CD4-positive, alpha-beta memory T cell (primary cell): ENCODE measurements at regions not wholly inside any gene's neighbourhood (a gene's known extent, or its start where the extent isn't known, plus 50 kb on each side); places are given as distances from the start of the nearest gene placed in this dataset.
A peak's percentile ranks its signal among the peaks of the same experiment; 100 is the strongest.

Experiments
- CTCF ChIA-PET: fragments of 350-600 bp; sonication (Branson Sonifier 250); formaldehyde crosslinking; loops from one replicate; lab custom pipeline; 2021; ENCODE audit warnings: inconsistent platforms; ENCODE audit not compliant: partially characterized antibody; lab: Charles Lee
- POLR2A ChIA-PET: fragments of 350-600 bp; sonication (Branson Sonifier 250); formaldehyde crosslinking; loops from one replicate; lab custom pipeline; 2021; ENCODE audit not compliant: partially characterized antibody; lab: Charles Lee
- DNase-seq, 5 donors: peaks; one replicate each; pipeline versions ENCODE4 v3.0.0 to v3.0.0-alpha.2; 2020 to 2022; ENCODE audit warnings: mixed read lengths in 1 of 5
- H3K27ac ChIP-seq: one replicate; pipeline ENCODE4 v1.7.0; 2013; ENCODE audit warnings: low read depth, low read length
- H3K27me3 ChIP-seq: 2 replicates; pipeline ENCODE4 v1.7.0; 2013; ENCODE audit warnings: mild to moderate bottlenecking, low read length, moderate library complexity; ENCODE audit not compliant: insufficient read depth
- H3K36me3 ChIP-seq: 2 replicates; pipeline ENCODE4 v1.7.0; 2013; ENCODE audit warnings: mild to moderate bottlenecking, low read length, moderate library complexity; ENCODE audit not compliant: insufficient read depth
- H3K4me1 ChIP-seq: 2 replicates; pipeline ENCODE4 v1.7.0; 2013; ENCODE audit warnings: mild to moderate bottlenecking, low read length, moderate library complexity; ENCODE audit not compliant: insufficient read depth
- H3K4me3 ChIP-seq, 2 donors: one replicate each; pipeline ENCODE4 v1.7.0; 2013; ENCODE audit warnings: low read length in 2 of 2, mild to moderate bottlenecking in 1 of 2
- H3K9me3 ChIP-seq, 2 donors: one replicate each; pipeline ENCODE4 v1.7.0; 2013; ENCODE audit warnings: low read length in 2 of 2, control low read depth in 1 of 2; ENCODE audit not compliant: control insufficient read depth in 1 of 2
- H3K27ac Mint-ChIP-seq, 7 donors: one replicate each; pipeline ENCODE4 v1.8.0; 2020 to 2021; ENCODE audit warnings: mixed read lengths in 7 of 7, mild to moderate bottlenecking in 6 of 7, inconsistent platforms in 3 of 7, moderate library complexity in 3 of 7
- H3K27me3 Mint-ChIP-seq, 2 donors: one replicate each; pipeline ENCODE4 v1.8.0; 2020 to 2021; ENCODE audit warnings: mixed read lengths in 2 of 2
- H3K36me3 Mint-ChIP-seq, 2 donors: one replicate each; pipeline ENCODE4 v1.8.0; 2020 to 2021; ENCODE audit warnings: mixed read lengths in 2 of 2, inconsistent platforms in 1 of 2, mild to moderate bottlenecking in 1 of 2
- H3K4me1 Mint-ChIP-seq, 4 donors: one replicate each; pipeline ENCODE4 v1.8.0; 2020 to 2021; ENCODE audit warnings: mixed read lengths in 4 of 4, mild to moderate bottlenecking in 1 of 4
- H3K4me3 Mint-ChIP-seq, 8 donors: one replicate each; pipeline ENCODE4 v1.8.0; 2020 to 2021; ENCODE audit warnings: mixed read lengths in 8 of 8, mild to moderate bottlenecking in 7 of 8, moderate library complexity in 6 of 8, inconsistent platforms in 3 of 8
- H3K9me3 Mint-ChIP-seq, 8 donors: one replicate each; pipeline ENCODE4 v1.8.0; 2020 to 2021; ENCODE audit warnings: mixed read lengths in 8 of 8, mild to moderate bottlenecking in 5 of 8, inconsistent platforms in 3 of 8, moderate library complexity in 1 of 8
- intact Hi-C: fragments of 100-400 bp; cut with micrococcal nuclease; formaldehyde crosslinking; loops from one replicate; pipeline ENCODE4 v1.15.1; 2023

DNA sequence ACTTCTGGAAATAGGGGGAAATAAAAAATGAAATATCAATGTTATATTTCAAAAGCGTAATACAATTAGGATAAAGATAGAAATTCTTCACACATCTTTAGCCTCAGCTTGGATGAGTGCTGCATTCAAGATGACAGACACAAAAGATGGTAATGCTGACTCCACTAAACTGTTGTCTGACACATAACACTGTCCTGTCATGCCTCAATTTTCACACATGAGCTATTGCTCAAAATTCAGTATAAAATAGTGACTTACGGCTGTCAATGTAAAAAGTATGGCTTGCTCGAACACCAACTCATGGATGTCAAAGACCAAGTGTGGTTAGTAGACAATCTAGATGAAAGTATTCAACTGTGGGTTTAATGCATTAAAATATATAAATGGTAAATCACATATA, 94.5 kb downstream of the KLF12 start:
- no peak for DNase-seq
- peak overlapping the region in 1 of 7 donors; percentile 5 for H3K27ac Mint-ChIP-seq
- peaks cover 0 to 2% (median 0%) of the 10 kb centered on the region in 8 donors for H3K9me3 Mint-ChIP-seq
- H3K36me3 Mint-ChIP-seq, result peaks cover 14 to 20% of the 10 kb centered on the region in 2 donors
- ChIA-PET POLR2A (interaction anchor here (1.2 to 1.9 kb wide), 2 partner anchors 10 to 93 kb away, joined by 3 to 5 read pairs; no protein-coding TSS in a partner anchor), CTCF (interaction anchor here (0.9 to 1.2 kb wide), 2 partner anchors 12 to 248 kb away, joined by 3 read pairs; no protein-coding TSS in a partner anchor)
- intact Hi-C loops, result no loop called here
- Histone ChIP-seq H3K36me3 (no peaks in the 10 kb centered on the region), H3K4me1 (peaks cover 75% of the 10 kb centered on the region), H3K4me3 (no peak overlapping the region), H3K27ac (no peak overlapping the region), H3K9me3 (no peaks in the 10 kb centered on the region), H3K27me3 (no peaks in the 10 kb centered on the region)
- no peaks in the 10 kb centered on the region for H3K27me3 Mint-ChIP-seq
- H3K4me3 Mint-ChIP-seq, result no peak overlapping the region
- peaks cover 59 to 90% (median 77%) of the 10 kb centered on the region in 4 donors for H3K4me1 Mint-ChIP-seq

DNA sequence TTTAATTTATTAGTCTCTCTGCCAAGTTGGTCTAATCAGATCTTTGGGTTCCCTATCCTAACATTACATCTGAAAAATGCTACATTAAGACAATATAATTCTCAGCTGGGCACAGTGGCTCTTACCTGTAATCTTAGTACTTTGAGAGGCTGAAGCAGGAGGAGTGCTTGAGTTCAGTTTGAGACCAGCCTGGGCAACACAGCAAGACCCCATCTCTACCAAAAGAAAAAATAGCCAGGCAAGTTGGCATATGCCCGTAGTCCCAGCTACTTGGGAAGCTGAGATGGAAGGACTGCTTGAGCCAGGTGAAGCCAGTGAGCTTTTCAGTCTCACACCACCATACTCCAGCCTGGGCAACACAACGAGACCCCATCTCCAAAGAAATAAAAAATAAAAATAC, 95.0 kb downstream of the KLF12 start:
- intact Hi-C loops, result no loop called here
- H3K27ac Mint-ChIP-seq, result no peak overlapping the region
- H3K4me3 Mint-ChIP-seq, result peak overlapping the region in 1 of 8 donors; percentile 5

DNA sequence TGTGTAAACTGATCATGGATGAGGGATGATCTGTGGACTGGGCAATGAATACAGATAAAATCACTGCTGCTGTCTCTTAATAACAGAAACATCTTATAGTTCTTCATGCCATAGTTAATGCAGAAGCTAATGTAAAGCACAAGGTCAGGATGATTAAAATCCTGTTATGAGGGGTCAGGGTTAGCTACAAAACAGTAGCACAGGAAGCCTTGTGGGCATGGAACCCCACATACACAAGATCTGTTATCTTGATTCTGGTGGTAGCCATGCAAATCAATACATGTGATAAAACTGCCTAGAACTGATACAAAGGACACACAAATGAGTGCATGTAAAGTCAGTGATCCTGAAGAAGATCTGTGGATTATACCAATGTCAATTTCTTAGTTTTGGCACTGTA, 96.4 kb downstream of the KLF12 start:
- H3K4me3 Mint-ChIP-seq, result peak overlapping the region in 6 of 8 donors; percentile 3 to 81 (median 22)
- Histone ChIP-seq H3K27me3 (no peaks in the 10 kb centered on the region), H3K36me3 (no peaks in the 10 kb centered on the region), H3K4me1 (peaks cover 58% of the 10 kb centered on the region), H3K9me3 (no peaks in the 10 kb centered on the region), H3K27ac (no peak overlapping the region), H3K4me3 (no peak overlapping the region)
- H3K36me3 Mint-ChIP-seq, result peaks cover 7 to 20% of the 10 kb centered on the region in 2 donors
- ChIA-PET POLR2A (interaction anchor here (0.9 kb wide), 1 partner anchor 11 kb away, joined by 4 read pairs; no protein-coding TSS in a partner anchor), CTCF (interaction anchor here (1.2 to 2.2 kb wide), 3 partner anchors 10 to 249 kb away, joined by 3 to 6 read pairs (median 4); no protein-coding TSS in a partner anchor)
- H3K9me3 Mint-ChIP-seq, result no peaks in the 10 kb centered on the region
- intact Hi-C loops, result no loop called here
- DNase-seq, result no peak
- peak overlapping the region; percentile 3 to 38 (median 31) for H3K27ac Mint-ChIP-seq
- no peaks in the 10 kb centered on the region for H3K27me3 Mint-ChIP-seq
- H3K4me1 Mint-ChIP-seq, result peaks cover 46 to 75% (median 65%) of the 10 kb centered on the region in 4 donors

More for the DNA sequence above, 95.0 kb downstream of the KLF12 start:
- Histone ChIP-seq H3K4me3 (no peak overlapping the region), H3K27me3 (no peaks in the 10 kb centered on the region), H3K27ac (no peak overlapping the region), H3K36me3 (no peaks in the 10 kb centered on the region), H3K4me1 (peaks cover 72% of the 10 kb centered on the region), H3K9me3 (no peaks in the 10 kb centered on the region)
- no peaks in the 10 kb centered on the region for H3K27me3 Mint-ChIP-seq
- POLR2A ChIA-PET, result interaction anchor here (1.2 to 1.9 kb wide), 3 partner anchors 10 to 94 kb away, joined by 3 to 5 read pairs (median 4); no protein-coding TSS in a partner anchor
- no peak for DNase-seq
- peaks cover 11 to 20% of the 10 kb centered on the region in 2 donors for H3K36me3 Mint-ChIP-seq
- CTCF ChIA-PET, result interaction anchor here (0.9 to 2.2 kb wide), 3 partner anchors 12 to 248 kb away, joined by 3 to 6 read pairs (median 4); no protein-coding TSS in a partner anchor
- peaks cover 57 to 89% (median 74%) of the 10 kb centered on the region in 4 donors for H3K4me1 Mint-ChIP-seq
- H3K9me3 Mint-ChIP-seq, result no peaks in the 10 kb centered on the region

DNA sequence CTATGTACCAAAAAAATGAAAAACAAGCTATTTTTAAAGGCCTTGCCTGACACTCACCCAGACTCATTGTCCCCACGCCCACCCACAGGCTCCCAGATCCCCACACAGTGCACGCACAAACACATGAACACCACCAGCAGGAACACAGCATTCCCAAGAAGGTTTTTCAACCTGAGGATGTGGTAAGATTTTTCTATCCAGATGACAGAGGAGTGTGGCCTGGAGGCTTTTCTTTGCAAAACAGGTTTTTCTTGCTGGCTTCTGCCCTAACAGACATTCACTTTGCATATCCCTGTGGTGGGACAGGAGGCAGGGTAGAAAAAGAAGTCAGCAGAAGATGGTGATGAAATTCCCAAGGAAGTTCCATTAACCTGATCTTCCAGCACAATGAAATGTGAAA, 97.8 kb downstream of the KLF12 start:
- CTCF ChIA-PET, result interaction anchor here (1.1 to 1.7 kb wide), 2 partner anchors 89 to 94 kb away, joined by 3 read pairs; no protein-coding TSS in a partner anchor
- peaks cover 43 to 74% (median 63%) of the 10 kb centered on the region in 4 donors for H3K4me1 Mint-ChIP-seq
- no peak overlapping the region for H3K27ac ChIP-seq

DNA sequence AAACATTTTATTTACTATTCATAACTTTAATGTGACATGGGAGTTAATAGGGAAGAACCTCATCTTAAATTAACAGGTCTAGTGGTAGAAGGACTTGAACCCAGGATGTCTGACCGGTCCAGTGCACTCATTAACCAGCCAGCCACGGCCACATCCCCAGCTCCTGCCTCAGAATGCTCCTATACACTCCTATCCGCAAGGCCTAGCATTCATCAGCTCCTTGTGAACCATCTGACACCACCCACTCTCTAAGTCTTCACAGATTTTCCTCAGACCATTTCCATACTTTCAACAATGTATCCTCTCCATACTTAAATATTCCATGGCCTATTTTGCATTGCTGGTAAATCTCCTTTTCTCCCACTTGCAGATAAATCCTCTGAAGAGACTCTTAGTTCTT, 98.3 kb downstream of the KLF12 start:
- peaks cover 11 to 22% of the 10 kb centered on the region in 2 donors for H3K36me3 Mint-ChIP-seq
- H3K4me1 ChIP-seq, result peaks cover 56% of the 10 kb centered on the region
- peak overlapping the region in 5 of 7 donors; percentile 16 to 60 (median 36) for H3K27ac Mint-ChIP-seq
- no peaks in the 10 kb centered on the region for H3K27me3 ChIP-seq
- no peaks in the 10 kb centered on the region for H3K9me3 ChIP-seq
- intact Hi-C loops, result loop anchor here (1.0 kb wide), 1 partner anchor 9 kb away; no protein-coding TSS in a partner anchor
- CTCF ChIA-PET, result interaction anchor here (1.1 to 1.7 kb wide), 2 partner anchors 90 to 95 kb away, joined by 3 read pairs; no protein-coding TSS in a partner anchor
- no peak overlapping the region for H3K4me3 Mint-ChIP-seq
- H3K4me1 Mint-ChIP-seq, result peaks cover 42 to 73% (median 64%) of the 10 kb centered on the region in 4 donors
- H3K4me3 ChIP-seq, result no peak overlapping the region
- no peak overlapping the region for H3K27ac ChIP-seq
- DNase-seq, result no peak
- no peaks in the 10 kb centered on the region for H3K27me3 Mint-ChIP-seq
- POLR2A ChIA-PET, result interaction anchor here (1.4 to 1.8 kb wide), 2 partner anchors 9 to 251 kb away, joined by 6 to 7 read pairs; no protein-coding TSS in a partner anchor
- no peaks in the 10 kb centered on the region for H3K36me3 ChIP-seq
- H3K9me3 Mint-ChIP-seq, result no peaks in the 10 kb centered on the region

More for the DNA sequence above, 97.8 kb downstream of the KLF12 start:
- peaks cover 7 to 22% of the 10 kb centered on the region in 2 donors for H3K36me3 Mint-ChIP-seq
- H3K4me1 ChIP-seq, result peaks cover 56% of the 10 kb centered on the region
- H3K36me3 ChIP-seq, result no peaks in the 10 kb centered on the region
- no peak for DNase-seq
- no peak overlapping the region for H3K4me3 ChIP-seq
- H3K9me3 ChIP-seq, result no peaks in the 10 kb centered on the region
- H3K4me3 Mint-ChIP-seq, result peak overlapping the region in 1 of 8 donors; percentile 13
- H3K9me3 Mint-ChIP-seq, result no peaks in the 10 kb centered on the region
- peak overlapping the region in 6 of 7 donors; percentile 8 to 68 (median 54) for H3K27ac Mint-ChIP-seq
- no peaks in the 10 kb centered on the region for H3K27me3 ChIP-seq
- POLR2A ChIA-PET, result interaction anchor here (1.4 kb wide), 1 partner anchor 9 kb away, joined by 7 read pairs; no protein-coding TSS in a partner anchor
- H3K27me3 Mint-ChIP-seq, result no peaks in the 10 kb centered on the region
- intact Hi-C loops, result no loop called here

DNA sequence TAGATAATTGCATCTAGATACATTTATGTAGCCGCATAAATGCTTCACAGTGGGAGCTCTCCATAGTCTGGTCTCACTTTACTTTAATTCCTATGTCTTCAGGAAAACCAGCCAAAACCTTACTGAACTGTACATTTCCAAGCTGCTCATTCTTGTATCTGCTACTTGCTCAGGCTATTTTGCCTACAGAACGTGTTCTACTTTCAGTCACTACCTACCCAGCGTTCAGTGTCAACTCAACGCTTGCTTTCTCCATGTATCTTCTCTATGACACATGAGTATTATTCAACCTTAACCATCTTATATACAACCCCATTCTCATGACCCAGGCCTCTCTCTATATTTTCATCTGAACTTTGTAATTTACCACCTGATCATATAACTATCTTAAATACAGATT, 101.9 kb downstream of the KLF12 start:
- Mint-ChIP-seq H3K27me3 (no peaks in the 10 kb centered on the region), H3K4me1 (peaks cover 52 to 73% (median 65%) of the 10 kb centered on the region in 4 donors), H3K36me3 (peaks cover 10 to 20% of the 10 kb centered on the region in 2 donors), H3K27ac (peak overlapping the region in 6 of 7 donors; percentile 4 to 25 (median 20)), H3K4me3 (peak overlapping the region in 3 of 8 donors; percentile 1 to 32 (median 10)), H3K9me3 (no peaks in the 10 kb centered on the region)
- Histone ChIP-seq H3K9me3 (no peaks in the 10 kb centered on the region), H3K27ac (no peak overlapping the region), H3K36me3 (no peaks in the 10 kb centered on the region), H3K4me1 (peaks cover 61% of the 10 kb centered on the region), H3K27me3 (no peaks in the 10 kb centered on the region), H3K4me3 (no peak overlapping the region)
- intact Hi-C loops, result loop anchor here (2.0 kb wide), 1 partner anchor 14 kb away; no protein-coding TSS in a partner anchor
- POLR2A ChIA-PET, result interaction anchor here (1.0 to 1.5 kb wide), 2 partner anchors 10 to 254 kb away, joined by 3 read pairs; no protein-coding TSS in a partner anchor
- DNase-seq, result no peak
- CTCF ChIA-PET, result interaction anchor here (0.7 to 2.0 kb wide), 3 partner anchors 9 to 255 kb away, joined by 3 to 4 read pairs (median 4); no protein-coding TSS in a partner anchor
